RWPE2 (cell line): ENCODE measurements at regions not wholly inside any gene's neighbourhood (a gene's known extent, or its start where the extent isn't known, plus 50 kb on each side); places are given as distances from the start of the nearest gene placed in this dataset.

Experiments
- ATAC-seq: fragments of 200-7000 bp; cut with Tn5 transposase; 3 replicates; pipeline ENCODE4 v1.9.1; 2021; ENCODE audit warnings: low read depth
- DNase-seq: peaks from one replicate; pipeline ENCODE4 v3.0.0-alpha.2; 2020; ENCODE audit warnings: low spot score
- H3K27ac ChIP-seq: fragments of 450-650 bp; 2 replicates; pipeline ENCODE4 v1.5.1; 2017; ENCODE audit warnings: mild to moderate bottlenecking; ENCODE audit not compliant: poor library complexity, severe bottlenecking
- H3K27me3 ChIP-seq: fragments of 250-450 bp; sonication (Bioruptor Pico); 2 replicates; pipeline ENCODE4 v1.5.1; 2021; ENCODE audit warnings: mild to moderate bottlenecking, moderate library complexity; ENCODE audit not compliant: insufficient read depth, poor library complexity, severe bottlenecking
- H3K36me3 ChIP-seq: fragments of 250-450 bp; sonication (Bioruptor Pico); 2 replicates; pipeline ENCODE4 v1.5.1; 2020; ENCODE audit warnings: low read depth, mild to moderate bottlenecking, moderate library complexity
- H3K4me1 ChIP-seq: fragments of 250-450 bp; sonication (Bioruptor Pico); 2 replicates; pipeline ENCODE4 v1.5.1; 2021; ENCODE audit warnings: mild to moderate bottlenecking, moderate library complexity; ENCODE audit not compliant: insufficient read depth, poor library complexity, severe bottlenecking
- H3K4me3 ChIP-seq: fragments of 250-450 bp; sonication (Bioruptor Pico); 2 replicates; pipeline ENCODE4 v1.5.1; 2021; ENCODE audit warnings: mild to moderate bottlenecking, moderate library complexity; ENCODE audit not compliant: severe bottlenecking
- H3K9me3 ChIP-seq: fragments of 250-450 bp; sonication (Bioruptor Pico); 2 replicates; pipeline ENCODE4 v1.5.1; 2021; ENCODE audit warnings: mild to moderate bottlenecking, moderate library complexity; ENCODE audit not compliant: severe bottlenecking
- CTCF ChIP-seq: fragments of 450-650 bp; IDR thresholded peaks from one replicate; pipeline ENCODE4 v1.5.1; 2017; ENCODE audit warnings: mild to moderate bottlenecking, moderate library complexity; ENCODE audit not compliant: poor library complexity, severe bottlenecking

GRCh38 chr11:127052404-127052803, 51.8 kb upstream of the KIRREL3 start:
- no peak overlapping the region for H3K27ac ChIP-seq
- TF ChIP-seq CTCF: no peak
- no peak overlapping the region for H3K4me3 ChIP-seq
- no peaks in the 10 kb centered on the region for H3K4me1 ChIP-seq
- H3K27me3 ChIP-seq: no peaks in the 10 kb centered on the region
- H3K36me3 ChIP-seq: no peaks in the 10 kb centered on the region
- H3K9me3 ChIP-seq: no peaks in the 10 kb centered on the region
- DNase-seq (no peak), ATAC-seq (no peak)
